A673 (cell line): ENCODE measurements at regions not wholly inside any gene's neighbourhood (a gene's known extent, or its start where the extent isn't known, plus 50 kb on each side); places are given as distances from the start of the nearest gene placed in this dataset.

Experiments used
- BruUV-seq: library from RNA; stranded (reverse); fragments of 400-500 nt; replicated peaks from 2 replicates; lab custom pipeline; 2021; lab: Mats Ljungman, UMichigan
- CTCF ChIA-PET: fragments of 300-600 bp; sonication (Branson Sonifier 250); formaldehyde crosslinking; loops from one replicate; lab custom pipeline; 2022; ENCODE audit warnings: antibody characterized with exemption; lab: Charles Lee
- POLR2A ChIA-PET: fragments of 300-600 bp; sonication (Branson Sonifier 250); formaldehyde crosslinking; loops from one replicate; lab custom pipeline; 2022; ENCODE audit warnings: antibody characterized with exemption; ENCODE audit not compliant: low non-redundant PET; lab: Charles Lee
- DNase-seq: peaks from one replicate; pipeline ENCODE4 v3.0.0-alpha.2; 2015; ENCODE audit warnings: low spot score
- H3K27ac ChIP-seq: fragments of 200-600 bp; sonication (generic); 2 replicates; pipeline ENCODE4 v1.5.1; 2016; ENCODE audit warnings: mixed run types, low read depth, mild to moderate bottlenecking, mixed read lengths, antibody characterized with exemption, low read length; ENCODE audit not compliant: poor library complexity, severe bottlenecking
- H3K27me3 ChIP-seq: fragments of 200-600 bp; sonication (generic); replicated peaks from 2 replicates; pipeline ENCODE4 v1.6.1; 2017; ENCODE audit warnings: mixed run types, low read depth, mild to moderate bottlenecking, mixed read lengths, antibody characterized with exemption, low read length; ENCODE audit not compliant: insufficient read depth, poor library complexity
- H3K36me3 ChIP-seq: fragments of 200-600 bp; sonication (generic); 2 replicates; pipeline ENCODE4 v1.6.1; 2016; ENCODE audit warnings: mixed run types, mild to moderate bottlenecking, mixed read lengths, antibody characterized with exemption, low read length; ENCODE audit not compliant: insufficient read depth, poor library complexity, severe bottlenecking
- H3K4me1 ChIP-seq: fragments of 200-600 bp; sonication (generic); 2 replicates; pipeline ENCODE4 v1.6.1; 2017; ENCODE audit warnings: mixed run types, mild to moderate bottlenecking, mixed read lengths, antibody characterized with exemption, low read length; ENCODE audit not compliant: insufficient read depth, poor library complexity, severe bottlenecking
- H3K4me3 ChIP-seq: fragments of 200-600 bp; sonication (generic); 2 replicates; pipeline ENCODE4 v1.5.1; 2016; ENCODE audit warnings: low read depth, mixed run types, mild to moderate bottlenecking, mixed read lengths, low read length; ENCODE audit not compliant: poor library complexity, severe bottlenecking
- H3K9me3 ChIP-seq: fragments of 200-600 bp; sonication (generic); 2 replicates; pipeline ENCODE4 v1.6.1; 2016; ENCODE audit warnings: mixed run types, low read depth, mild to moderate bottlenecking, mixed read lengths, antibody characterized with exemption, low read length; ENCODE audit not compliant: poor library complexity, severe bottlenecking
- EZH2 ChIP-seq: fragments of 200-600 bp; sonication (generic); IDR thresholded peaks from 2 replicates; pipeline ENCODE4 v1.6.1; 2017; ENCODE audit warnings: borderline replicate concordance, low read depth, mild to moderate bottlenecking, mixed read lengths, antibody characterized with exemption, low read length; ENCODE audit not compliant: poor library complexity, severe bottlenecking
- intact Hi-C: fragments of 100-400 bp; cut with micrococcal nuclease; formaldehyde crosslinking; loops from one replicate; pipeline ENCODE4 v1.10.0; 2022; ENCODE audit not compliant: unreplicated experiment
- TF ChIP-seq, protein P1 (sequence below): fragments of 300-800, 200-600 bp; sonication (generic); conservative IDR thresholded peaks from 2 replicates; pipeline ENCODE4 v1.5.1; 2017; ENCODE audit warnings: low read depth, mild to moderate bottlenecking, antibody characterized with exemption, low read length, moderate library complexity, mixed read lengths

DNA sequence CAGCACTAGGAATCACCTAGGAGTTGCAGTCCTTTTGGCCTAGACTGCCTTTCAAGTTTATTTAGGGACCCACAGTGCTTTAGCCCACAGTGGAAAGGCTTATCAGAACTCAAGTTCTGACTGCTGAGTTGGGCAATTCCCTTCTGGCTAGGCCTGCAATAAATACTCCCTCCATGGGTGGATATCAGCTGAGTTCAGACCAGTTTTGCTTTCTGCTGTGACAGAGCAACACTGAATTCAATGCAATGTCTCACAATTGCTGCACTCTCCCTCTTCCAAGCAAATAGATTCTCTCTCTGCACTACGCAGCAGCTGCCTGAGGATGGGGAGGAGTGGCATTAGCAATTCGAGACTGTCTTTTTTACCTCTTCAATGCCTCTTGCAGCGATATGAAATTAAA lies 1153.3 kb downstream of the SORCS1 start:
- Histone ChIP-seq H3K36me3 (no peaks in the 10 kb centered on the region), H3K4me1 (no peaks in the 10 kb centered on the region), H3K9me3 (peaks cover 5% of the 10 kb centered on the region), H3K4me3 (no peak overlapping the region), H3K27me3 (no peaks in the 10 kb centered on the region), H3K27ac (no peak overlapping the region)
- DNase-seq = no peak
- TF ChIP-seq, protein P1, sequence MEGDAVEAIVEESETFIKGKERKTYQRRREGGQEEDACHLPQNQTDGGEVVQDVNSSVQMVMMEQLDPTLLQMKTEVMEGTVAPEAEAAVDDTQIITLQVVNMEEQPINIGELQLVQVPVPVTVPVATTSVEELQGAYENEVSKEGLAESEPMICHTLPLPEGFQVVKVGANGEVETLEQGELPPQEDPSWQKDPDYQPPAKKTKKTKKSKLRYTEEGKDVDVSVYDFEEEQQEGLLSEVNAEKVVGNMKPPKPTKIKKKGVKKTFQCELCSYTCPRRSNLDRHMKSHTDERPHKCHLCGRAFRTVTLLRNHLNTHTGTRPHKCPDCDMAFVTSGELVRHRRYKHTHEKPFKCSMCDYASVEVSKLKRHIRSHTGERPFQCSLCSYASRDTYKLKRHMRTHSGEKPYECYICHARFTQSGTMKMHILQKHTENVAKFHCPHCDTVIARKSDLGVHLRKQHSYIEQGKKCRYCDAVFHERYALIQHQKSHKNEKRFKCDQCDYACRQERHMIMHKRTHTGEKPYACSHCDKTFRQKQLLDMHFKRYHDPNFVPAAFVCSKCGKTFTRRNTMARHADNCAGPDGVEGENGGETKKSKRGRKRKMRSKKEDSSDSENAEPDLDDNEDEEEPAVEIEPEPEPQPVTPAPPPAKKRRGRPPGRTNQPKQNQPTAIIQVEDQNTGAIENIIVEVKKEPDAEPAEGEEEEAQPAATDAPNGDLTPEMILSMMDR = no peak
- TF ChIP-seq EZH2 = no peak
- intact Hi-C loops = no loop called here
- ChIA-PET POLR2A (interaction anchor here (0.6 kb wide), 1 partner anchor 49 kb away, joined by 3 read pairs; no protein-coding TSS in a partner anchor), CTCF (no interaction called here)
- no TSS peak for BruUV-seq

DNA sequence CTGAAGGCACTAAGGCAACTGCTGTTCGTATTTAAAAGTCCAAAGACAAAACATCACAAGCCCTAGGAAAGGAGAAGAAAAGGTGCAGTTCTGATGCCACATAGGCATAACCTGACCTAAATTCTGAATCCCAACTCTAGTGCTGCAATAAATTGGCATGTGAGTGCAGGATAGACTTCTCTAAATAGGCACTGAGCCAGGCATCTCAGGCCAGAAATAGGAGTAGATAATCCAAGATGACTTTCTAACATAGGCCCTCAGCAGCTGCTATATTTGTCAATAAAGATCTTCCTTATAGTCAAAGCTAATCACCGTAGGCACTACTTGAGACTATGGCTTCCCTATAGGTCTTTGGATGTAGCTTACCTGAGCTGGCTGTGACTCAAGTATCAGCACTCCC lies 1163.8 kb downstream of the SORCS1 start:
- no peaks in the 10 kb centered on the region for H3K36me3 ChIP-seq
- no peaks in the 10 kb centered on the region for H3K9me3 ChIP-seq
- no peak overlapping the region for H3K4me3 ChIP-seq
- H3K4me1 ChIP-seq = no peaks in the 10 kb centered on the region
- no TSS peak for BruUV-seq
- no peak for DNase-seq
- no peaks in the 10 kb centered on the region for H3K27me3 ChIP-seq
- intact Hi-C loops = no loop called here
- ChIA-PET POLR2A (interaction anchor here (0.5 kb wide), 1 partner anchor 265 kb away, joined by 4 read pairs; no protein-coding TSS in a partner anchor), CTCF (no interaction called here)
- H3K27ac ChIP-seq = no peak overlapping the region
- TF ChIP-seq, protein P1 = no peak
- TF ChIP-seq EZH2 = no peak

DNA sequence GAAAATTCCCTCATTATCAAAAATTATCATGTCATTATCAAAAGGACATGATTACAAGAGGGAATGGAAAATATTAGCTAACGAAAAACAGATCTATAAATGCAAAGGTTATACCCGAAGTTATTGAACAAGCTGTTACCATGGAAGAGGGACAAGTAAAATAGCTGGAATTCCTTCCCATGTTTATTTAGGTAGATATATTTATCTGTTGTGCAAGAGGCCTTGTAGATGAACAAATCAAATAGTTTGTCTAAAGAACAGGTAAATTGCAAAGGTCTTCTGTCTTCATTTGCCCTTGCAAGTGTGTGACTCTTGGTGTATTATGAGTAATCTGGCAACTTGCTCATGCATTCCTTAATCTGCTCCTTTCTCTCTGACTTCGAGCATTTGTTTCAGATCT lies 1170.9 kb downstream of the SORCS1 start:
- Histone ChIP-seq H3K27me3 (no peaks in the 10 kb centered on the region), H3K27ac (no peak overlapping the region), H3K4me3 (no peak overlapping the region), H3K4me1 (no peaks in the 10 kb centered on the region), H3K36me3 (no peaks in the 10 kb centered on the region), H3K9me3 (no peaks in the 10 kb centered on the region)
- DNase-seq = no peak
- no TSS peak for BruUV-seq
- CTCF ChIA-PET = no interaction called here
- no peak for TF ChIP-seq EZH2
- TF ChIP-seq, protein P1 = no peak
- intact Hi-C loops = no loop called here
- POLR2A ChIA-PET = no interaction called here
